Memory B cell (primary cell): ENCODE measurements at regions not wholly inside any gene's neighbourhood (a gene's known extent, or its start where the extent isn't known, plus 50 kb on each side); places are given as distances from the start of the nearest gene placed in this dataset.

Source experiments
- ATAC-seq: fragments of 150-1000 bp; cut with Tn5 transposase; 2 replicates; pipeline ENCODE4 v1.10.0; 2021; ENCODE audit warnings: low read depth, mild to moderate bottlenecking, moderate library complexity
- DNase-seq, 2 donors: peaks; one replicate each; pipeline ENCODE4 v3.0.0; 2022; ENCODE audit warnings: low spot score in 2 of 2
- H3K27ac Mint-ChIP-seq: one replicate; pipeline ENCODE4 v1.8.0; 2022; ENCODE audit warnings: mild to moderate bottlenecking, moderate library complexity, mixed read lengths
- H3K27me3 Mint-ChIP-seq: one replicate; pipeline ENCODE4 v1.8.0; 2022; ENCODE audit warnings: mixed read lengths
- H3K36me3 Mint-ChIP-seq: one replicate; pipeline ENCODE4 v1.8.0; 2022; ENCODE audit warnings: mild to moderate bottlenecking, mixed read lengths
- H3K4me1 Mint-ChIP-seq: one replicate; pipeline ENCODE4 v1.8.0; 2022; ENCODE audit warnings: mixed read lengths
- H3K4me3 Mint-ChIP-seq: one replicate; pipeline ENCODE4 v1.8.0; 2022; ENCODE audit warnings: mild to moderate bottlenecking, moderate library complexity, mixed read lengths
- H3K9me3 Mint-ChIP-seq: one replicate; pipeline ENCODE4 v1.8.0; 2022; ENCODE audit warnings: mixed read lengths

DNA sequence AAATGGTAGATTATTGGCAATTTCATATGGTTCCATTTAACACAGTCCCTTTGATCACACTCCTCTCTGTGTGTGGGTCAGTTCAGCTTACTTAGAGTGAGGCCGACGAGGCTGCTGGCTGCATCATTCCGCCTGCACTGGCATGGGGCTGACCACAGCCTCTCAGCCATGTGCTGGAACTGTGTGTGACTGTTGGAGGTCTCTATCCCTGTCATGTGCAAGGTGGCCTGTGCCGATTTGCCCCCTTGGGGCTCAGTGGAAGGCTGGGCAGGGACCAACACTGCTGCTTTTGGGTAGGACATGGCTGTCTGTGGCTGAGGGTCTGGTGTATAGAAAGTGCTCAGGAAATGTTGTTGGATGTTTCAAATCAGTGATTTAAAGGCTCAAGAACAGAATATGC, 454.0 kb upstream of the HS6ST1 start:
- no peak overlapping the region for H3K4me3 Mint-ChIP-seq

DNA sequence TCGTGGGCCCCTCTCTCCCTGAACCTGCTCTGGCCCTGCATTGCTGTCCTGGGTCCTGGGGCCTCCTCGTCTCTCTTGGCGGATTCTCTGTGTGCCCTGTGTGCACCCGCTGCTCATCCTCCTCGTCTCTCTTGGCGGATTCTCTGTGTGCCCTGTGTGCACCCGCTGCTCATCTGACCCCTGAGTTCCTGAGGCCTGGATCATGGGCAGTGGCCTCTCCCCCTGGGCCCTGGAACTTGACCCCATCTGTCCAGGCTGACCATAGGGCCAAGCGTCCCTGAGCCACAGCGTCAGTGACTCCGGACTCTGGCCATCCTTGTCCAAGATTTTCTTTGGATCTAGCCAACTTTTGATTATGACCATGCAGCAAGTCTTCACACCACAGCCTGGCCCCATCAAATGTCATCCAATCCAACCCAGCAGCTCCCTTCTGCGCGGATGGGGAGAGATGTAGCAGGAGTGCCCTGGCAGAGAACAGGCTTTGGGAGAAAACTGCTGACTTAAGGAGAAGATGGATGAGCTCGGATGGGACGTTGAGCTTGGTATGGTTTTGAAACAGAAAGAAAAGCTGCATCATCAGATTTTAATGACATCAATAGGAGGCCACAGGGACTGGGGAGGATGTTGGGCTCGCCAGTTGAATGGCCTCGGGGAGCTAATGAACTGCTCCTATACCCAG, 455.1 kb upstream of the HS6ST1 start:
- DNase-seq = no peak
- peaks cover 2% of the 10 kb centered on the region for H3K9me3 Mint-ChIP-seq
- ATAC-seq = no peak
- no peaks in the 10 kb centered on the region for H3K36me3 Mint-ChIP-seq
- no peak overlapping the region for H3K27ac Mint-ChIP-seq
- peaks cover 2% of the 10 kb centered on the region for H3K4me1 Mint-ChIP-seq
- H3K27me3 Mint-ChIP-seq = peaks cover 16% of the 10 kb centered on the region
- no peak overlapping the region for H3K4me3 Mint-ChIP-seq

More for the DNA sequence above, 454.0 kb upstream of the HS6ST1 start:
- H3K36me3 Mint-ChIP-seq = no peaks in the 10 kb centered on the region
- H3K4me1 Mint-ChIP-seq = peaks cover 2% of the 10 kb centered on the region
- H3K27me3 Mint-ChIP-seq = peaks cover 16% of the 10 kb centered on the region
- no peaks in the 10 kb centered on the region for H3K9me3 Mint-ChIP-seq
- ATAC-seq (no peak), DNase-seq (no peak)
- no peak overlapping the region for H3K27ac Mint-ChIP-seq

DNA sequence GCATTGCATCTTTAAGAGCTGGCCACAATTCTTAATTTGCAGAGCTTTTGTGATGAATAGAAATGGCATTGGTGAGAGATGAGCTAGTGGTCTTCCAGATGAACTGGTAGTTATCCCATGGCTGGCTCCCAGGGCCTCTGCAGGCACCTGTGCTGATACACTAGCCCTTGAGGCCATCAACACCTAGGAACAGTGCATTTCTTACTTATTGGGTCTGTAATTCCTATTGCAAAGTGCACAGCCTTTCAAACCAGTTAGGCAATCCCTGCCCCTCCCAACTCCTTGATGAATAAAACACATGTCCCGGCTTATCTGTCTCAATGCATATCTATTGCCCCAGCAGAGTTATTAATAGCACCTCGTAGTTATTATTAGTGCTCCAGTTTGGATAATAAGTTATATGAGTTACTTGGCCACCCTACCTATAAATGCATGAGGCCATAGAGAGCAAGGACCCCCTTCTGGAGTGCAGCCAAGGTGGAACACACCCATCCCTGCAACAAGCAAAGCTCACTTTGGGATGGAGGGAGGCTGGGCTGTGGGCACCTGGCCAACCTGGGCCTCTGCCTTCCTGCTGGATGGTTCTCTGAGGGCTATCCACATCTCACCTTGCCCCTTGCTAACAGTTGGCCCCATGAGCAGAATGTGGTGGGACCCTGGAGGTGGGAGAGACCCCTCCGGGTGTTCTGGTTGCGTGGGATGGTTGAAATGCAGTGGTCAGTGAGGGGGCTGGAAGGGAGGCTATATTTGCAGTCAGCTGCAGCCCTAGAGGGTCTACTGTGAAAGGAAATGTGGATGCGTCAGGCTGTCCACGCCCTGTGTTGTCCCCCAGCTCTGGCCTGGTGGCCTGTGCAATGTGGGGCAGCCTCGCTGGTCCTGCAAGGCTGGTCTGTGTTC, 455.9 kb upstream of the HS6ST1 start:
- DNase-seq = no peak
- Mint-ChIP-seq H3K27ac (no peak overlapping the region), H3K27me3 (peaks cover 14% of the 10 kb centered on the region), H3K9me3 (peaks cover 2% of the 10 kb centered on the region), H3K36me3 (no peaks in the 10 kb centered on the region), H3K4me3 (no peak overlapping the region), H3K4me1 (peaks cover 2% of the 10 kb centered on the region)
- no peak for ATAC-seq

DNA sequence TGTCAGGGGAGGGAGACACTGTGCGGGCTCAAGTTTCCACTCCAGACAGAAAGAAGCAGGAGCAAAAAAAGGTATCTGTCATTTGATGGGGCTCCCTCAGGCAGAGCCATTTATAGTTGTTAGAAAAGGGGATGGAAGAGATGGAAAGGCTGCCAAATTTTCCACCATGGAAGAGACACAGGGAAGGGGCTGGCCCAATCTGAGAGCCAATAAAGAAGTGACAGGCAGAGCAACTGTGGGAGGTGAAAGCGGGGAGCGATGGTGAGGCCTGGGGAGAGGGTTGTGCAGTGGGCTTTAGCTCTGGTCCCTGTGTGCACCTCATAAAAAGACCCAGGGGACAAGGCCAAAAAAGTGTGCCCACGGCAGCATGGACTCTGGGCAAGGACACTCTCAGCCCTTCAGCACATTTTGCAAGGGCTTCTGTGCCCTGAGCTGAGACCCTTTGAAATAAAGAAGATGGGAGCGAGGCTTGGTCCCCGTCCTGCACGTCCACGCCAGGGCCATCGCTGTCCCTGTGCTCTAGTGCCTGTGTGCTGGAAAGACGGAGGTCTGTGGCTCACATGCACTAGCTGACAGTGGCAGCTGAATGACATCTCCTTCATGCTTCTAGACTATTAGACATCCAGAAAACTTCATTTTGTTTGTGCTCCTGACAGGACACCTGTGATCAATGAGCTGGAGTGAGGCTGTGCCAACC, 456.7 kb upstream of the HS6ST1 start:
- H3K4me3 Mint-ChIP-seq = no peak overlapping the region
- peaks cover 8% of the 10 kb centered on the region for H3K27me3 Mint-ChIP-seq
- DNase-seq (no peak), ATAC-seq (no peak)
- no peaks in the 10 kb centered on the region for H3K36me3 Mint-ChIP-seq
- H3K27ac Mint-ChIP-seq = no peak overlapping the region
- peaks cover 2% of the 10 kb centered on the region for H3K9me3 Mint-ChIP-seq
- no peaks in the 10 kb centered on the region for H3K4me1 Mint-ChIP-seq

GRCh38 chr2:128775914-128776285, 457.2 kb upstream of the HS6ST1 start:
- H3K27ac Mint-ChIP-seq = no peak overlapping the region
- peaks cover 2% of the 10 kb centered on the region for H3K9me3 Mint-ChIP-seq
- H3K36me3 Mint-ChIP-seq = no peaks in the 10 kb centered on the region
- no peak overlapping the region for H3K4me3 Mint-ChIP-seq
- H3K27me3 Mint-ChIP-seq = peaks cover 8% of the 10 kb centered on the region
- ATAC-seq = no peak
- no peaks in the 10 kb centered on the region for H3K4me1 Mint-ChIP-seq
- no peak for DNase-seq

- H3K4me3 Mint-ChIP-seq = no peak overlapping the region
- H3K4me1 Mint-ChIP-seq = no peaks in the 10 kb centered on the region
- no peak for DNase-seq
- H3K36me3 Mint-ChIP-seq = no peaks in the 10 kb centered on the region
- peaks cover 10% of the 10 kb centered on the region for H3K27me3 Mint-ChIP-seq
- no peak overlapping the region for H3K27ac Mint-ChIP-seq
- peaks cover 2% of the 10 kb centered on the region for H3K9me3 Mint-ChIP-seq
- no peak for ATAC-seq
These were observed 458.0 kb upstream of the HS6ST1 start for GRCh38 chr2:128776461-128777195.

DNA sequence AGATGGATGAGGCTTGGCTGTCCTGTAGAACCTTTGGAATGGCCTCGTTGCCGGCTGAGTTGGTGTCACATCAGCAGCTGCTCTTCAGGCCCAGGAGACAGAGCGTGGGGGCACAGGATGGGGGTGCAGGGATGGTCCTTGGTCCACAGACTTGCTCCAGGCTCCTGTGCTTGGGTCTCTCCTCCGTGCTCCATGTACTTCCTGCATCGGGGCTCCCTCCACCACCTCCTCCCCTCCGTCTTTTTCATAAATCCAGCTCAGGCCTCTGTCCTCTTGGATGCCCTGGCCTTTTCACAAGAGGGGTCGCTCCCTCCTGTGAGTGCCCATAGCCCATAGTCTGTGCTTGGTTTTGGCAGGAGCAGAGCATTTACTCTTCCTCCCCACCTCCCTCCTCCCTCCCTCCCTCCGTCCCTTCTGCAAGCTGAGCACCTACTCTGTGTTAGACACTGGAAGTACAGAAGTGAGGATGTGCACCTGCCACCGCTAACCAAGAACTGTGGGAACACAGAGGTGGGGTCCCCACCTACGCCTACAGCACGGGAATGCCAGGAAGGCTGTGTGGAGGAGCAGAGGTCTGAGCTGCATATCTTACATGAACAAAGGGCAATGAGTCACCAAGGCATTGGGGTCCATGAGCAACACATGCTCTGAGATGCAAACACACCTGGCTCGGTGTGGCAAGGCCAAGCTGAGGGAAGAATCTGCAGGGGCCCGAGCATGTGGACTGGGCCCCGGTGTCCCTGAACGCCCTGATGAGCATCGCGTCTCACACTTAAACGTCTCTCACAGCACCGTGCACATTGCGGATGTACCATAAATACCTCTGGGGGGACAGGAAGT, 458.7 kb upstream of the HS6ST1 start:
- Mint-ChIP-seq H3K36me3 (no peaks in the 10 kb centered on the region), H3K4me3 (no peak overlapping the region), H3K27ac (no peak overlapping the region), H3K9me3 (peaks cover 2% of the 10 kb centered on the region), H3K27me3 (peaks cover 10% of the 10 kb centered on the region), H3K4me1 (no peaks in the 10 kb centered on the region)
- DNase-seq (no peak), ATAC-seq (no peak)

GRCh38 chr2:128778843-128779242, 460.2 kb upstream of the HS6ST1 start:
- H3K9me3 Mint-ChIP-seq = peaks cover 2% of the 10 kb centered on the region
- DNase-seq (no peak), ATAC-seq (no peak)
- no peak overlapping the region for H3K27ac Mint-ChIP-seq
- peaks cover 12% of the 10 kb centered on the region for H3K27me3 Mint-ChIP-seq
- H3K4me3 Mint-ChIP-seq = no peak overlapping the region
- H3K36me3 Mint-ChIP-seq = no peaks in the 10 kb centered on the region
- H3K4me1 Mint-ChIP-seq = no peaks in the 10 kb centered on the region

- Mint-ChIP-seq H3K27ac (no peak overlapping the region), H3K9me3 (peaks cover 2% of the 10 kb centered on the region)
These were observed 460.8 kb upstream of the HS6ST1 start for GRCh38 chr2:128779301-128780095.

DNA sequence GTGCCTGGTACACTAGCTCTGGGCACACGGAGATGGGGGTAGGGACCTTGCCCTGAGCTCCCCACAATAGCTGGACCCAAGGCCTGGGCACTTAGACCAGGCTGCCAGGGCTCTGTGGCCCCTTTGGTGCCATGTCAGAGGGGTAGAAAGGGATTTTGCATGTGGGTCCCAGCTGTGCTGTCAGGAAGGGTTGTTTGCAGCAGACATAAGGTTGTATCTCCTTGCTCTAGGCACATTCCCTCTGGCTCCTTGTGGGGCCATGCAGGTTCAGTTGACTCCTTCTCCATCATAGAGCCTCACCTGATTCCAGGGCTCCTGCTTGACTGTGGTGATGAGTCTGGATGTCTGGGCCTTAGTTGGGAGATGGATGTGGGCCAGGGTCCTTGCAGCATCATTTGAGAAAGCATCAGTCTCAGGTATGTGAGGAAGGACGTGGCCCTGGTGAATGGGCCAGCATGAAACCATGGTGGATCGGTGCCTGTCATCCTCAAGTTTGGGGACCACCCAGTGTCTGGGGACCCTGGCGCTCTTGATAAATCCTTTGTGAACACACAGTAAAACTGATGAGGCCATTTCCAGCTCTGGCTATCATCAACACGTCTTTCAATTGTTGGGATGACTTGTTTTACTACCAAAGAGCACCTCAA, 461.9 kb upstream of the HS6ST1 start:
- Mint-ChIP-seq H3K4me3 (no peak overlapping the region), H3K4me1 (no peaks in the 10 kb centered on the region), H3K9me3 (peaks cover 2% of the 10 kb centered on the region), H3K27ac (no peak overlapping the region), H3K27me3 (peaks cover 12% of the 10 kb centered on the region), H3K36me3 (no peaks in the 10 kb centered on the region)
- ATAC-seq (no peak), DNase-seq (no peak)

More at GRCh38 chr2:128779301-128780095, 460.8 kb upstream of the HS6ST1 start:
- H3K36me3 Mint-ChIP-seq = no peaks in the 10 kb centered on the region
- no peak for ATAC-seq
- no peak for DNase-seq
- no peaks in the 10 kb centered on the region for H3K4me1 Mint-ChIP-seq
- no peak overlapping the region for H3K4me3 Mint-ChIP-seq
- peaks cover 12% of the 10 kb centered on the region for H3K27me3 Mint-ChIP-seq

- DNase-seq = no peak
- peaks cover 2% of the 10 kb centered on the region for H3K9me3 Mint-ChIP-seq
- no peaks in the 10 kb centered on the region for H3K4me1 Mint-ChIP-seq
- no peaks in the 10 kb centered on the region for H3K36me3 Mint-ChIP-seq
- H3K27me3 Mint-ChIP-seq = peaks cover 12% of the 10 kb centered on the region
- ATAC-seq = no peak
- H3K27ac Mint-ChIP-seq = no peak overlapping the region
- H3K4me3 Mint-ChIP-seq = no peak overlapping the region
These were observed 462.5 kb upstream of the HS6ST1 start for GRCh38 chr2:128781166-128781565.
